Breast epithelium (tissue), 4 donors: ENCODE measurements at regions not wholly inside any gene's neighbourhood (a gene's known extent, or its start where the extent isn't known, plus 50 kb on each side); places are given as distances from the start of the nearest gene placed in this dataset.

Experiments used
- DNase-seq, 2 donors: peaks; one replicate each; pipeline ENCODE4 v3.0.0-alpha.2; 2019; ENCODE audit warnings: low spot score in 2 of 2
- H3K27ac ChIP-seq, 2 donors: fragments of 200-600 bp; sonication (generic) in 1 of 2; one replicate each; pipeline ENCODE4 v1.5.1; 2016 to 2019; ENCODE audit warnings: mild to moderate bottlenecking in 1 of 2
- H3K27me3 ChIP-seq, 2 donors: fragments of 200-600 bp; sonication (generic) in 1 of 2; one replicate each; pipeline versions ENCODE4 v1.5.1 to v1.6.0; 2017 to 2019; ENCODE audit warnings: control low read depth in 1 of 2, mild to moderate bottlenecking in 1 of 2
- H3K36me3 ChIP-seq: fragments of 200-600 bp; one replicate; pipeline ENCODE4 v1.5.1; 2019
- H3K4me1 ChIP-seq, 2 donors: fragments of 200-600 bp; sonication (generic); one replicate each; pipeline ENCODE4 v1.5.1; 2016 to 2019; ENCODE audit warnings: control low read depth in 1 of 2
- H3K4me3 ChIP-seq, 3 donors: fragments of 200-600 bp; sonication (generic); 1 replicate in 2 of 3; 2 replicates in 1 of 3; pipeline ENCODE4 v1.5.1; 2016 to 2019; ENCODE audit warnings: mild to moderate bottlenecking in 3 of 3, moderate library complexity in 2 of 3
- H3K9me3 ChIP-seq, 2 donors: fragments of 200-600 bp; sonication (generic) in 1 of 2; one replicate each; pipeline ENCODE4 v1.5.1; 2016 to 2019; ENCODE audit warnings: control low read depth in 1 of 2
- CTCF ChIP-seq, 3 donors: fragments of 450-650 bp; IDR thresholded peaks; one replicate each; pipeline ENCODE4 v1.5.1; 2016 to 2017; ENCODE audit warnings: antibody characterized with exemption in 3 of 3, mild to moderate bottlenecking in 3 of 3, moderate library complexity in 3 of 3
- POLR2A ChIP-seq: fragments of 450-650 bp; IDR thresholded peaks from one replicate; pipeline ENCODE4 v1.6.1; 2016; ENCODE audit warnings: antibody characterized with exemption, mild to moderate bottlenecking, moderate library complexity
- POLR2AphosphoS5 ChIP-seq, 3 donors: sonication (generic); formaldehyde crosslinking; IDR thresholded peaks; one replicate each; pipeline ENCODE4 v1.6.1; 2017; ENCODE audit warnings: antibody characterized with exemption in 3 of 3
- intact Hi-C: fragments of 100-400 bp; cut with DNase I; formaldehyde crosslinking; loops from one replicate; pipeline ENCODE4 v1.15.1; 2023; ENCODE audit warnings: low total_unique reads

GRCh38 chr9:95718263-95718662 is 157.2 kb upstream of the ERCC6L2 start:
- Histone ChIP-seq H3K27ac (no peak overlapping the region), H3K4me3 (no peak overlapping the region), H3K36me3 (no peaks in the 10 kb centered on the region), H3K4me1 (no peaks in the 10 kb centered on the region), H3K27me3 (no peaks in the 10 kb centered on the region), H3K9me3 (no peaks in the 10 kb centered on the region)
- intact Hi-C loops = loop anchor here (5.0 kb wide), 1 partner anchor 1884 kb away; no protein-coding TSS in a partner anchor
- no peak for TF ChIP-seq POLR2AphosphoS5 (IDR thresholded peaks at IDR 0.05)
- TF ChIP-seq CTCF (IDR thresholded peaks at IDR 0.05) = no peak
- no peak for TF ChIP-seq POLR2A
- no peak for DNase-seq

GRCh38 chr9:95715868-95716435 is 159.5 kb upstream of the ERCC6L2 start:
- no peaks in the 10 kb centered on the region for H3K36me3 ChIP-seq
- H3K27ac ChIP-seq = no peak overlapping the region
- no peaks in the 10 kb centered on the region for H3K9me3 ChIP-seq
- no peak for DNase-seq
- H3K27me3 ChIP-seq = no peaks in the 10 kb centered on the region
- no peaks in the 10 kb centered on the region for H3K4me1 ChIP-seq
- TF ChIP-seq POLR2A (no peak), CTCF (IDR thresholded peaks at IDR 0.05) (no peak), POLR2AphosphoS5 (IDR thresholded peaks at IDR 0.05) (no peak)
- no peak overlapping the region for H3K4me3 ChIP-seq
- intact Hi-C loops = loop anchor here (5.0 kb wide), 1 partner anchor 1886 kb away; no protein-coding TSS in a partner anchor

- no peaks in the 10 kb centered on the region for H3K36me3 ChIP-seq
- no peaks in the 10 kb centered on the region for H3K9me3 ChIP-seq
- intact Hi-C loops = no loop called here
- no peak for DNase-seq
- H3K27me3 ChIP-seq = no peaks in the 10 kb centered on the region
- no peak overlapping the region for H3K4me3 ChIP-seq
- H3K27ac ChIP-seq = no peak overlapping the region
- no peaks in the 10 kb centered on the region for H3K4me1 ChIP-seq
- TF ChIP-seq POLR2AphosphoS5 (IDR thresholded peaks at IDR 0.05) (no peak), POLR2A (no peak), CTCF (IDR thresholded peaks at IDR 0.05) (no peak)
Measured at GRCh38 chr9:95710446-95710845, 165.0 kb upstream of the ERCC6L2 start.

DNA sequence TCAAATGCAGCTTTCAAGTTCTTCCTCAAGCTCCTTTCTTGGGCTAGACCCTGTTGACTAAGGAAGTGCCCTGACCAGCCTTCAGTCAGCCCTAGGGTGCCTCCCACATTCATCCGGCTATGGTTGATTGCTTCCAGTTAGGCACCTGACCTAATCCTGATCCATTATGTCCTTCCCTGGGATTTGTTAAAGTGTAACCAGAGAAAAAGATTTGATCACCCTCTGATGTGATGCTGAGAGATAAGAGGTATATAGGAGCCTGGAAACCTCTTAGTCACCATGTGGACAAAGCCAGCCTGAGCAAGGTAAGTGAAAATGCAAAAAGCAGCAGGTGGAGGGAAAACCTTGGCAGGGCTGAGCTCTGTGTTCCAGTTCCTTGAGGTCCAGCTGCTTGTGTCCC is 178.8 kb upstream of the ERCC6L2 start:
- H3K4me1 ChIP-seq = no peaks in the 10 kb centered on the region
- H3K27ac ChIP-seq = no peak overlapping the region
- no peak for TF ChIP-seq POLR2A
- no peak for TF ChIP-seq CTCF (IDR thresholded peaks at IDR 0.05)
- TF ChIP-seq POLR2AphosphoS5 (IDR thresholded peaks at IDR 0.05) = no peak
- no peaks in the 10 kb centered on the region for H3K9me3 ChIP-seq
- intact Hi-C loops = no loop called here
- H3K27me3 ChIP-seq = no peaks in the 10 kb centered on the region
- H3K36me3 ChIP-seq = no peaks in the 10 kb centered on the region
- DNase-seq = no peak
- no peak overlapping the region for H3K4me3 ChIP-seq

- H3K4me3 ChIP-seq = no peak overlapping the region
- no peak for TF ChIP-seq CTCF (IDR thresholded peaks at IDR 0.05)
- no peaks in the 10 kb centered on the region for H3K9me3 ChIP-seq
- no peaks in the 10 kb centered on the region for H3K36me3 ChIP-seq
- no peak for DNase-seq
- no peaks in the 10 kb centered on the region for H3K27me3 ChIP-seq
- H3K4me1 ChIP-seq = no peaks in the 10 kb centered on the region
- H3K27ac ChIP-seq = no peak overlapping the region
- intact Hi-C loops = no loop called here
Measured at GRCh38 chr9:95691435-95691834, 174.7 kb upstream of the PTCH1 start.
